Neural crest cell (in vitro differentiated cells): ENCODE measurements at regions not wholly inside any gene's neighbourhood (a gene's known extent, or its start where the extent isn't known, plus 50 kb on each side); places are given as distances from the start of the nearest gene placed in this dataset.

Source experiments
- DNase-seq: peaks from one replicate; pipeline ENCODE4 v3.0.0; 2021; ENCODE audit warnings: low read depth, mixed read lengths, low spot score
- H3K27ac Mint-ChIP-seq: one replicate; pipeline ENCODE4 v1.8.0; 2021; ENCODE audit warnings: mild to moderate bottlenecking, mixed read lengths; ENCODE audit not compliant: unreplicated experiment
- H3K27me3 Mint-ChIP-seq: 2 replicates; pipeline ENCODE4 v1.8.0; 2021; ENCODE audit warnings: low read depth, mild to moderate bottlenecking, mixed read lengths
- H3K36me3 Mint-ChIP-seq: 2 replicates; pipeline ENCODE4 v1.8.0; 2021; ENCODE audit warnings: low read depth, mild to moderate bottlenecking, mixed read lengths
- H3K4me1 Mint-ChIP-seq: 2 replicates; pipeline ENCODE4 v1.8.0; 2021; ENCODE audit warnings: mixed read lengths
- H3K4me3 Mint-ChIP-seq: one replicate; pipeline ENCODE4 v1.8.0; 2021; ENCODE audit warnings: mild to moderate bottlenecking, mixed read lengths
- H3K9me3 Mint-ChIP-seq: 2 replicates; pipeline ENCODE4 v1.8.0; 2021; ENCODE audit warnings: mixed read lengths
- TF ChIP-seq, protein P1 (sequence below): fragments of 200-600 bp; sonication (generic); conservative IDR thresholded peaks from 2 replicates; pipeline ENCODE4 v1.5.0; 2021; ENCODE audit warnings: antibody characterized with exemption, mild to moderate bottlenecking

DNA sequence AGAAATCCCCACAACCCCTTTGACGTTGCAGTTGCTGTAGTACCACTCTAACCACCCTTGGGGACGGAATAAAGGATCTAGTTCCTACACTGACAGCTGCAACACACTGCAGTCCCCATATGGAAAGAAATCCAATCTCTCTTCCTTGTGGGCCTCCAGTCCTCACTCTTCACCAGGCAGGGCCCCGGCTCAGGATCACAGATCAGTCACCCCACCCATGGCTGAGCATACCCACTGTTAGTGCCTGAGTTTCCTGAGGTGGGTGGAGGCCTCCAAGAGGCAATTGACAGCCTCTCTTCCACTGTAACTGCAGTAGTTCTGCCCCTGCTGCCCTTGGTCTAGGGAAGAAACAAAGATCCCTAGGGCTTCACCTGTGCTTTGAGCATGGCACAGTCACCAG, 670.0 kb upstream of the CDH2 start:
- Mint-ChIP-seq H3K27ac (no peak overlapping the region), H3K27me3 (no peaks in the 10 kb centered on the region), H3K4me3 (no peak overlapping the region), H3K4me1 (no peaks in the 10 kb centered on the region), H3K9me3 (peaks cover 8% of the 10 kb centered on the region), H3K36me3 (peaks cover 4% of the 10 kb centered on the region)
- DNase-seq = no peak
- TF ChIP-seq, protein P1, sequence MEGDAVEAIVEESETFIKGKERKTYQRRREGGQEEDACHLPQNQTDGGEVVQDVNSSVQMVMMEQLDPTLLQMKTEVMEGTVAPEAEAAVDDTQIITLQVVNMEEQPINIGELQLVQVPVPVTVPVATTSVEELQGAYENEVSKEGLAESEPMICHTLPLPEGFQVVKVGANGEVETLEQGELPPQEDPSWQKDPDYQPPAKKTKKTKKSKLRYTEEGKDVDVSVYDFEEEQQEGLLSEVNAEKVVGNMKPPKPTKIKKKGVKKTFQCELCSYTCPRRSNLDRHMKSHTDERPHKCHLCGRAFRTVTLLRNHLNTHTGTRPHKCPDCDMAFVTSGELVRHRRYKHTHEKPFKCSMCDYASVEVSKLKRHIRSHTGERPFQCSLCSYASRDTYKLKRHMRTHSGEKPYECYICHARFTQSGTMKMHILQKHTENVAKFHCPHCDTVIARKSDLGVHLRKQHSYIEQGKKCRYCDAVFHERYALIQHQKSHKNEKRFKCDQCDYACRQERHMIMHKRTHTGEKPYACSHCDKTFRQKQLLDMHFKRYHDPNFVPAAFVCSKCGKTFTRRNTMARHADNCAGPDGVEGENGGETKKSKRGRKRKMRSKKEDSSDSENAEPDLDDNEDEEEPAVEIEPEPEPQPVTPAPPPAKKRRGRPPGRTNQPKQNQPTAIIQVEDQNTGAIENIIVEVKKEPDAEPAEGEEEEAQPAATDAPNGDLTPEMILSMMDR = no peak

DNA sequence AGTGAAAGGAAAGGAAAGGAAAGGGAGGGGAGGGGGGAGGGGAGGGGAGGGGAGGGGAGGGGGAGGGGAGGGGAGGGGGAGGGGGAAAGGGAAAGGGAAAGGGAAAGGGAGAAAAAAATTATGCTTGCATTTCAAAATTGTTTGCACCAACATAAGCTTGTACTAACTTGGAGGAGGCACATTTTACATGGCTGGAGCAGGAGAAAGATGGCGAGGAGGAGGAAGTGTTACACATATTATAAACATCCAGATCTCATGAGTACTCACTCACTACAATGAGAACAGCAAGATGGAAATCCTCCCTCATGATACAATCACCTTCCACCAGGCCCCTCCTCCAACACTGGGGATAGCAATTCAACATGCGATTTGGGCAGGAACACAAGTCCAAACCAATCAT, 660.2 kb upstream of the CDH2 start:
- DNase-seq = no peak
- Mint-ChIP-seq H3K4me3 (no peak overlapping the region), H3K27ac (no peak overlapping the region), H3K9me3 (peaks cover 7% of the 10 kb centered on the region), H3K36me3 (no peaks in the 10 kb centered on the region), H3K4me1 (no peaks in the 10 kb centered on the region), H3K27me3 (no peaks in the 10 kb centered on the region)
- TF ChIP-seq, protein P1 = no peak

DNA sequence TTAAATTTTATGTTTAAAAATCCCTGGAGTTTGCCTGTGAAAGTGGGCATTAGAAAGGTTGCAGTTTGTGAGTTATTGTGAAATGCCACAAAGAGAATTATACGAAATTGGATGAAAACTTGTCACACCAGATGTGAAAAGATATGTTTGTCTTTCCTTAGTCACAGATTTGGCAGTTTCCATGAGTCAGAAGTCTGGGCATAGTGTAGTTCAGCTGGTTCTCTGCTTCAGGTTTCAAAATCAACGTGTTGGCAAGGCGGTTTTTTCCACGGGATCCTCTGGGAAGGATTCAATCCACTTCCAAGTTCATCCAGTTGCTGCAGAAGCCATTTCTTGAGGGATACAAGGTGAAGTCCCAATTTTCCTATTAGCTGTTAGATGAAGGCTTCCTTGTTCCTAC, 658.0 kb upstream of the CDH2 start:
- Mint-ChIP-seq H3K4me1 (no peaks in the 10 kb centered on the region), H3K27me3 (no peaks in the 10 kb centered on the region), H3K36me3 (no peaks in the 10 kb centered on the region), H3K27ac (no peak overlapping the region), H3K4me3 (no peak overlapping the region), H3K9me3 (peaks cover 3% of the 10 kb centered on the region)
- TF ChIP-seq, protein P1 = no peak
- DNase-seq = no peak

DNA sequence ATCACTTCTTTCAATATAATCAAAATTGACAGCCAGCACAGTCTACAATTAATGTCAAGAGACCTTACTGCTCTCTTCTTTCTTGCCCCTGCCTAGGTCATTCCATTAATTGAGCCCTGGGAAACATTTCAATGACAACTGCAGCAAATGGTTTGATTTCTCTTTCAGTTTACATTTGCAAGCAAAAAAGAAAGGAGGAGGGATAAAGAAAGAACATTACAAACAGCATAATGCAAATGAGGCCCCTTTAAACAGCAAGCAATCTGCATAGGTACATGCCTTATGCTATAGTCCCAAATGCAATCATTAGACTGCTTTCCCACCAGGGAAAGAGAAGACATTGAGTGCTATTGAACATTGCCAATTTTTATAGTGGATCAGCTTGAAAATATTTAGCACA, 655.0 kb upstream of the CDH2 start:
- no peak overlapping the region for H3K27ac Mint-ChIP-seq
- H3K36me3 Mint-ChIP-seq = no peaks in the 10 kb centered on the region

DNA sequence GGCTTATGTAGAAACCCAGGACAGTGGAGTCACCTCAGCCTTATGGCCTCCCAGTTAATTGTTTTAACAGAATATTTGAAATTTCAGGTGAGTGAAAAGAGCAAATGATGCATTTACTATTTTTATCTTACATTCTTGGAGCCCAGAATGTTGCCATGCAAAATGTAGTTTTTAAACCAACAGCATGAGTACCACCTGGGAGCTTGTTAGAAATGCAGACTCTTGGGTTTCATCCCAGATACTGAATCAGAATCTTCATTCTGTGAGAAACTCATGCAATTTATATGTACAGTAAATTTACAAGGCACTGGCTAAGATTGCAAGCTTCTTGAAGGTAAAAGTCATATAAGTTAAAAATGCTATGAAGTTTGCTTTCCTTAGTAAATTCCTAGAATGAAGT, 654.5 kb upstream of the CDH2 start:
- no peak overlapping the region for H3K4me3 Mint-ChIP-seq
- no peak for DNase-seq
- H3K9me3 Mint-ChIP-seq = no peaks in the 10 kb centered on the region
- H3K36me3 Mint-ChIP-seq = no peaks in the 10 kb centered on the region
- TF ChIP-seq, protein P1 = no peak
- H3K4me1 Mint-ChIP-seq = peaks cover 3% of the 10 kb centered on the region
- no peaks in the 10 kb centered on the region for H3K27me3 Mint-ChIP-seq
- H3K27ac Mint-ChIP-seq = no peak overlapping the region

More for the DNA sequence above, 655.0 kb upstream of the CDH2 start:
- Mint-ChIP-seq H3K27me3 (no peaks in the 10 kb centered on the region), H3K4me3 (no peak overlapping the region), H3K9me3 (no peaks in the 10 kb centered on the region), H3K4me1 (peaks cover 3% of the 10 kb centered on the region)
- TF ChIP-seq, protein P1 = no peak
- no peak for DNase-seq

DNA sequence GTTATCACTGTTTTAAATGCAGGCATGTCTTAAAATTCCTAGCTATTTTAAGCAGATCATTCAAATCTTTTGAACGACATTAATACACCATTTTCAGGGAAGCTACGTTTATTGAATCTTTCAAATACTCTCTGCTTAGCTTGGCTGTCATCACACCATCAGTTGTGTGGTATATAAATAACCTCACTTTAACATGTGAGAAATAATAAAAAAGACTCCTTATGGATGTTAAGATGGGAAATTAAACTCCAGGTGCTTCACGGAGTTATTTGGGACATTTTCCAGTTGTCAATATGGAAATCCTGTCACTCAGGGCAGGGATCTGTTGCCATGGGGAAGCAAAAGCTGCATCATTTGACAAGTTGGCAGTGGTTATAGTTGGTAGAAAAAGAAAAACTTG, 649.2 kb upstream of the CDH2 start:
- no peak overlapping the region for H3K27ac Mint-ChIP-seq
- no peaks in the 10 kb centered on the region for H3K36me3 Mint-ChIP-seq
- H3K27me3 Mint-ChIP-seq = no peaks in the 10 kb centered on the region
- no peak for DNase-seq
- H3K4me1 Mint-ChIP-seq = peaks cover 3% of the 10 kb centered on the region
- no peak overlapping the region for H3K4me3 Mint-ChIP-seq
- peaks cover 8% of the 10 kb centered on the region for H3K9me3 Mint-ChIP-seq
- TF ChIP-seq, protein P1 = no peak
